ENCODE measurements at regions not wholly inside any gene's neighbourhood (a gene's known extent, or its start where the extent isn't known, plus 50 kb on each side); places are given as distances from the start of the nearest gene placed in this dataset.

DNA sequence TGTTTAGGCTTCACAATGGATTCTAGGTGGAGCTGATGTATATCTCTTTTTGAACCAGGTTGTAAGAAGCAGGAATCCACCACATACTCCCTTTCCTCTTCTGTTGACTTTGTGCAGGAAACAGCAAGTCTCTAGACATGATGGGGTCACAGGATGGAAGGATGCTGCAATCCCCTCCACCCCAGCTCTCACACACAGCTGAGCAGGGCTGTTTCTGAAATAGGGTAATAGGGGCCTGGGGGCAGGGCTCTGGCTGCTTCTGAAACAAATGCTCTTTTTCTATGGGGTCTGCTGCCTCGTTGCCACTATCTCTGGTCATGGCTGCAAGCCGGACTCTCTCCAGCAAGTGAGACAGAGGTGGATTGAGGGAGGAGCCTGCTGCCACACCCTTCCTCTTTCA, 148.9 kb downstream of the SOX11 start:
- no peak for DNase-seq (ENCODE audit: low read depth)

GRCh38 chr2:5842326-5842725, 150.1 kb downstream of the SOX11 start:
- DNase-seq (ENCODE audit: low read depth) = no peak

- no peak for DNase-seq (ENCODE audit: low read depth)
These were observed 153.7 kb downstream of the SOX11 start for GRCh38 chr2:5845798-5846330.

DNA sequence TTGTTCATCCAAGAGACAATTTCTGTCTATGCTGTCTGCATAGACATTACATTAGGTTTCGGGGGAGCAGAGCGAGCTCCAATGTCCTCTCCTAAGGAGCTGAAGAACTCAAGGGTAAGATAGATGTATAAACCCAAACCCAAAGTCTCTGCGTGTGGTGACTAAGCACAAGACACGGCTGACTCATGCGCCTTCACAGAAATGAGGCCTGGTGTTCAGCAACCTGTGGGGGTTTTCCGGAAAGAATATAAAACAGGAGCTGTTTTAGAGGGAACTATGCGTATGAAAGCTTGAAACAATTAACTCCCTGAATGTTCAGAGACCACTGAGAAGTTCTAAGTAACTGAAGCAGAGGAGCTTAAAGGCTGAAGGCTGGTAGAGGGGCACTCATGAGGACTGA, 154.7 kb downstream of the SOX11 start:
- no peak for DNase-seq (ENCODE audit: low read depth)

- DNase-seq (ENCODE audit: low read depth) = no peak
These were observed 157.4 kb downstream of the SOX11 start for GRCh38 chr2:5849562-5849961.

DNA sequence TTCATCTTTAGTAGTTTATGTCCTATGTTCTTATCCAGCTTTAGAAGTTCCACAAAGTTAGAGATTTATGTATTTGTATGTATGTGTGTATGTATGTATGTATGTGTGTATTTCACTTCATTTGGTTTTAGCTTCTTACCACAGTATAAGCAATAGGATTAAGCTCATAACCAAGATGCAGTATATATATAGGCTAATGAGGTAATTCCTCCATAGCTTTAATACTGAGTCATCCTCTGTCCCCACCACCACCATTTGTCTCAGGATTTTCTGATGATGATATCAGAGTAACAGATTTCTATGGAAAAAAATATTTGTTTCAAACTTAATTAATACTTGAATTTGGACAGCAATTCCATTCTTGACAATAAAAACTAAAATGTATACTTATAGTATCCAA, 159.2 kb downstream of the SOX11 start:
- no peak for DNase-seq (ENCODE audit: low read depth)

GRCh38 chr2:5854797-5855196, 162.6 kb downstream of the SOX11 start:
- no peak for DNase-seq (ENCODE audit: low read depth)

DNA sequence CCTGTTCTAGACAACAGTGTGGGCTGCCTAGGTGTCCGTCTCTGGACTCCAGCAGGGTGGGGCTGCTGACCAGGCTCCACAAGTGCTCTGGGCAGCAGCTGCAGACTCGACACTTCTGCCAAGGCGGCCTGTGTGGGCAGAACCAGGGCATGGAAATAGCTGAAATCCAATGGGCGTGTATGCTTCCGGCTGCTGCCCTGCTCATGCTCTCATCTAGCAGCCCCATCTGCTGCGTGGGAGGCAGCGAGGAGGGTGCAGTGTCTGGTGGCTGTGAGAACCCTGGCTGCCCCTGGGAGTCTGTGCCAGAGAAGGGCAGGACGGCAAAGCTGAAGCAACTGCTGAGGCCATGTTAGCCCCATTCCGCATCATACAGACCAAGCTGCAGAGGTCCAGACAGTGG, 174.9 kb downstream of the SOX11 start:
- DNase-seq (ENCODE audit: low read depth) = no peak

DNA sequence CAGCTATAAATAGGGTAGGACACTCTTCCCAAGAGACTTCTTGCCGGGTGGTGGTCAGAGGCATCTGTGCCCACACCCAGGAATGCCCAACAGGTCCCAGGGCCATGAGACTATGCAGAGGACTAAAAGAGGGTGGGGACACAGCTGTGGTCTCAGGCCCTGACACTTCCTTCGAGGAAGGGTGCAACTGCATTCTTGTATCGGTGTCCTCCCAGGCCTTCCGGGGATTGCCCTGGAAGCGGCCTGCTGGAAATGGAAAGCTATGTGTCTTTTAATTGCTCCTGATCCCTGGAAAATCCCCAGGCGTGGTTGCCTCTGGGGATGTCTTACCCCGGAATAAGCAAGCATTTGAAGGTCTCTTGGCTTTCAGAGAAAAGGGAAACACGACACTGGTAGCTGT, 176.7 kb downstream of the SOX11 start:
- no peak for DNase-seq (ENCODE audit: low read depth)

- no peak for DNase-seq (ENCODE audit: low read depth)
These were observed 177.8 kb downstream of the SOX11 start for GRCh38 chr2:5869936-5870335.

DNA sequence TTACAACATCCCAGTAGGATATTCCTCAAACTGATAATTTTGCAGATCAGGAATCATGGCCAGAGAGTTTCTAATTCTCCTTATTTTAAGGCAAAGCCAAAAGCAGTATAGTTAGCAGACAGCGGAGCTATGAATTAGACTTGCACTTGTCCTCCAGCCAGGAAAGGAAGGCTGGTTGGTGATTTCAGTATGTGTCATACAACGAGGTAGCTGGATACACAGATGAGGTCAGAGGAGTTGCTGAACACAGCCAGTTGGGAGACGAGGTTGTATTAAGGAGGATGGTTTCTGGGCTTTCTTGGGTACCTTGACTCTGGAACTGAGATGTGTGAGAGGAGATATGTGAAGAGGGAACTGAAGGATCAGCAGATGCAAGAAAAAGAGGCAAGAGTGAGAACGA, 185.2 kb downstream of the SOX11 start:
- no peak for DNase-seq (ENCODE audit: low read depth)

DNA sequence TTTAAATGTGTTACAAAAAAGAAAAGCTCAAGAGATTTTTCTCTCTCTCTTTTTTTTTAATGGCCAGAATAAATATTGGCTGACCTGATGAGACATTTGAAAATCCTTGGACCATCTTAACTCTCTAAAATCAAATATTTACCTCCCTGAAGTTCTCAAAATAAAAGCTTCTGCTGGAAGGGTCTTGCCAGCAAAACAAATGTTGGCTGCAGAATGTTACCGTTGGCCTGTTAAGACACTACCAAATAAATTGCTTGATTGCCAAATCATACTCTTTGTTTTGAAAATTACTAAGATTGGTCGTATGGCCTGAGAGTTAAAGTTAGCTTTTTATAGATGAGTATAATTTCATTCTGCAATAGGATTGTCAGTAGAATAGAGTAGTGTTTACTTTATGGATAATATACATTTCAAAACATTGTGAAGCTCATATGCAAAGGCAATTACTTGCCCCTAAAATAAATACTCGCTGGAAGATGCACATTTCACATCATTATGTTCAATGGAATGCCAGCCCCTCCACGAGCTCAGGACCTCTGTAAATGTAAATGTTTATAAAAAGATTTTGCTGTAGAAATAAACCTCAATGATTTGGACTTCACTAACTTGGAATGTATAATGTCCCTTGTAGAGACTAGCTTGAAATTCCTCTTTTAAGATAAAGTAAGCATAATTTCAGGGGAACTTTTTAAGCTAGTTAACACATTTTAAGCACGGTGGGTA, 193.4 kb downstream of the SOX11 start:
- no peak for DNase-seq (ENCODE audit: low read depth)

GRCh38 chr2:5886462-5886861, 194.3 kb downstream of the SOX11 start:
- no peak for DNase-seq (ENCODE audit: low read depth)

- DNase-seq (ENCODE audit: low read depth) = no peak
These were observed 195.9 kb downstream of the SOX11 start for GRCh38 chr2:5888126-5888525.

DNA sequence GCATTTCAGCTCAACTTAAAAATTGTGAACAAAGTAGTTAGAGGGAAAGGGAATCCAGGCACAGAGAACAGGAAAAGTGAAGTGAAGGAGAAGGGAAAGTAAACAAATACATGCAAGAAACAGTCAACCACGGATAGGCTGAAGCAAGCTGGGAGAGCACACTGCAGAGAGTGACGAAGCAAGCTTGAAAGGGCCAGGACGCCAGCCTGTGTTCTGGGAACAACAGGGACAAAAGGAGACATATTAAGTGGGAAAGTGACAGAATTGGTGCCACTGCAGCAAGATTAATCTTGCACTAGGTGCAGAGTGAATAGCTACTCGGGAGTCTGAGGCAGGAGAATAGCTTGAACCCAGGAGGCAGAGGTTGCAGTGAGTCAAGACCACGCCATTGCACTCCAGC, 197.3 kb downstream of the SOX11 start:
- no peak for DNase-seq (ENCODE audit: low read depth)

DNA sequence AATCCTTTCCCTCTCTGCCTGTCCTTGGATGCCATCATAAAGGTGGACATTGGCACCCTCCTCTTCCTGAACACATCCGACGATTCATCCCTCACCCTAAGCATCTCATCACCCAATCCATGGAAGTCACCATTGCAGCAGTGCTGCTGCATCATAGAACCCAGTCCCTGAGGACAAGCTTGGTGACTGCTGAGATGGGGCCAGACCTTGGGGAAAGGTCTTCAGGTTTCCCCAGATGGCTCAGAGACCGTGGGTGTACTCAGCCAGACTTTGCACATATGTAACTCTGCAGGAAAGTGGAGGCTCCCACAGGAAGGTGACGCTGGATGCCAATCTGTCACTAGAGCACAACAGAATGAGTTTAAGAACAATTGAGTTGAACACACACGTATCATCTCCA, 202.2 kb downstream of the SOX11 start:
- DNase-seq (ENCODE audit: low read depth) = no peak

DNA sequence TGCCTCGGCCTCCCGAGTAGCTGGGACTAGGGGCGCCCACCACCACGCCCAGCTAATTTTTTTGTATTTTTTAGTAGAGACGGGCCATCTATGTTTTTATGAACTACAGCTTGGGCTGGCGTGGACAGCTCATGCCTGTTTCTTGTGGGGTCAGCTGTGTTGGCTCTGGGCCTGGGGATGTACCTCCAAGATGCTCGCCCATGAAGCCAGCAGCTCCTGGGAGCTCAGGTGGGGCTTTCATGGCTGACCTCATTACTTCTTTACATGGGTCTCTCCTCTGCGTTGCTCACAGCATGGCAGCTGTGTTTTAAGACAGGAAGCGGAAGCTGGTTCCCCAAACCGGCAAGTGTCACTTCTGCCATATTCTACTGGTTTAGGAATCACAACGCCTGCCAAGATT, 203.1 kb downstream of the SOX11 start:
- DNase-seq (ENCODE audit: low read depth) = no peak

- DNase-seq (ENCODE audit: low read depth) = no peak
These were observed 205.1 kb downstream of the SOX11 start for GRCh38 chr2:5897249-5897648.

DNA sequence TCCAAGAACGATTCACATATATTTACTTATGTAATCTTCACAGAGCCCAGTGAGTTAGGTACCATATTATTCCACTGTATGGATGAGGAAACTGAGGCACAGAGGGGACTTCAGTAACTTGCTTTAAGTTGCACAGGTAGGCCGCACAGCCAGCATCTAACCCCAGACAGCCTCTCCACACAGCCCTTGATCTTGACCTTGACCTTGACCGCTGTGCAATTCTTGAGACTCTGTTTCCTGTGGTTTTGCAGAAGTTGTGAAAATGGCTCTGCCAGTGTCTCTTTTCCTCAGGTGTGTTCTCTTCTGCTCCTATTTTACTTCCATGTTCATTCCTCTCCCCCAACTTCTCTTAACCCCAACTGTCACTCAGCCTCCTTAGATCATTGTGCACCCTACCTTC, 206.5 kb downstream of the SOX11 start:
- DNase-seq (ENCODE audit: low read depth) = no peak

DNA sequence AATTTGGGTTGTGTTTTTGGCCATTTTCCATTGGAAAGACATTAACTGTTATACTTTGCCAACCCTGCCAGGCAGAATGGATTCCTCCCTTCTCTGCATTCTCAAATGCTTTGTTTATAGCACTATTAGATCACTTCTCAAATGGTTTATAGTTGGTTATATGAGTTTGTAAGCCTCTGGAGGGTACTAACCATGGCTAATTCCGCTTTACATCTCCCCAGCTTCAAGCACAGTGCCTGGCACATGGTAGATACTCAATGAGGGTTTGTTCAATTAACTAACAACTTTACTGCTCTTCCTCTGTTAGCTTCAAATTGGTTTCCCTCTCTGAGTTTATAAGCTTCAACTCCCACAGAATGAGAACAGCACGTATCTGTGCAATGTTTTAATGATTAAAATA, 213.5 kb downstream of the SOX11 start:
- no peak for DNase-seq (ENCODE audit: low read depth)

DNA sequence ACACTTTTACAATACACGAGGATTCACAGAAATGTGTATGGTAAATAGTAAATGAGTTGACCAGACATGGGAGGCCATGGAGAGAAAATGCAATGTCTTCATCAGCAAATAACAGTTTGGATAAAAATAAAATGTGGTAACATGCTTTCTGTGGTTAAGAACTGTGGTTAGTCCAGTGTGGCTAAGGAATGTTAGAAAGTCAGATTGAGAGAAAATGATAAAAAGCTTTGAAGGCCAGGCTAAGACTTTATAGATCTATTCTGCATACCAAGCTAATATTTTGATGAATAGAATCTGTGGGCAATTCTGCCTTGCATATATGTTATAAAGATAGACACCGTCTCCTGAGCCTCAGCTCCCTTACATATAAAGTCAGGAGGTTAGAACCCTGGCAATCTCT, 215.9 kb downstream of the SOX11 start:
- DNase-seq (ENCODE audit: low read depth) = no peak

DNA sequence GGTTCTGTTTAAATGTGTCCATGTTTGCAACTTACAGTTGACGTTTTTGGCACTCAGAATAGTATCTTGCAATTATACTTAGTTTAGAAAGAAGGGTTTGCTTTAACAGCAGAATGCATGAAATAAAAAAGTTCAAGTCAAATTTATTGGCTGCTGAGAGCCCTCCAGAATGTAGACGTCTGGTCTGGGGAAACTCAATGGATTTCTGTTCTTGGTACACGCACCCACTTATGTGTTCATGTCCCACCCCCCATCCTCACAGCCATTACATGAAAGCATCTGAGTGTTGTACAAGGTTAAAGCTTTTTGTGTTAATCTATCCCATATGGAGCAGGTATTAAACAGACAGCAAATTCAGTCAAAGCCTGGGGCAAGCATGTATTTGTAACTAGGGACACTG, 219.5 kb downstream of the SOX11 start:
- no peak for DNase-seq (ENCODE audit: low read depth)

GRCh38 chr2:5913711-5914395, 221.7 kb downstream of the SOX11 start:
- DNase-seq (ENCODE audit: low read depth) = no peak
